Lung (tissue), 11 donors: ENCODE measurements at regions not wholly inside any gene's neighbourhood (a gene's known extent, or its start where the extent isn't known, plus 50 kb on each side); places are given as distances from the start of the nearest gene placed in this dataset.

Source experiments
- ATAC-seq: fragments of 200-7000 bp; cut with Tn5 transposase; one replicate; pipeline ENCODE4 v1.9.1; 2020; ENCODE audit warnings: moderate number of reproducible peaks; ENCODE audit not compliant: insufficient read depth, low FRiP score
- DNase-seq, 3 donors: peaks; one replicate each; pipeline ENCODE4 v3.0.0-alpha.2; 2013 to 2017
- H3K27ac ChIP-seq, 2 donors: one replicate each; pipeline ENCODE4 v1.5.1; 2013; ENCODE audit warnings: mild to moderate bottlenecking in 2 of 2, moderate library complexity in 2 of 2, control low read depth in 1 of 2, inconsistent platforms in 1 of 2, low read depth in 1 of 2, low read length in 1 of 2
- H3K27me3 ChIP-seq, 3 donors: one replicate each; pipeline ENCODE4 v1.5.1; 2013; ENCODE audit warnings: low read length in 2 of 3; ENCODE audit not compliant: control insufficient read depth in 3 of 3, insufficient read depth in 3 of 3
- H3K36me3 ChIP-seq, 4 donors: one replicate each; pipeline ENCODE4 v1.5.1; 2013; ENCODE audit warnings: low read length in 4 of 4, mild to moderate bottlenecking in 1 of 4, moderate library complexity in 1 of 4; ENCODE audit not compliant: control insufficient read depth in 4 of 4, insufficient read depth in 4 of 4
- H3K4me1 ChIP-seq, 5 donors: one replicate each; pipeline ENCODE4 v1.5.1; 2013; ENCODE audit warnings: low read length in 5 of 5, mild to moderate bottlenecking in 2 of 5, moderate library complexity in 1 of 5; ENCODE audit not compliant: control insufficient read depth in 5 of 5, insufficient read depth in 5 of 5
- H3K4me3 ChIP-seq: one replicate; pipeline ENCODE4 v1.5.1; 2013; ENCODE audit warnings: mild to moderate bottlenecking, control low read depth, moderate library complexity
- H3K9ac ChIP-seq, 2 donors: one replicate each; pipeline ENCODE4 v1.5.1; 2013; ENCODE audit warnings: low read length in 2 of 2, control low read depth in 1 of 2; ENCODE audit not compliant: insufficient read depth in 1 of 2
- H3K9me3 ChIP-seq, 4 donors: one replicate each; pipeline ENCODE4 v1.5.1; 2013; ENCODE audit warnings: low read length in 3 of 4, mild to moderate bottlenecking in 1 of 4, moderate library complexity in 1 of 4; ENCODE audit not compliant: control insufficient read depth in 4 of 4, insufficient read depth in 3 of 4
- WGBS, 2 donors: extraction: QIAGEN DNeasy Blood & Tissue Kit; methylation state at CpG; one replicate each; pipeline ENCODE4 v1.1.7; 2013; 5-methylcytosine and 5-hydroxymethylcytosine counted together
- TF ChIP-seq, protein P1 (sequence below): IDR thresholded peaks from 2 replicates; pipeline ENCODE4 v1.5.1; 2012; ENCODE audit warnings: mild to moderate bottlenecking; ENCODE audit errors: control extremely low read depth, extremely low read depth
- donor health status: control.
- donor health status: control.
- donor health status: Bipolar disorder and iron deficiency.
- donor health status: healthy.
- donor health status: DM: yes; HTN: yes; CAD: no.

DNA sequence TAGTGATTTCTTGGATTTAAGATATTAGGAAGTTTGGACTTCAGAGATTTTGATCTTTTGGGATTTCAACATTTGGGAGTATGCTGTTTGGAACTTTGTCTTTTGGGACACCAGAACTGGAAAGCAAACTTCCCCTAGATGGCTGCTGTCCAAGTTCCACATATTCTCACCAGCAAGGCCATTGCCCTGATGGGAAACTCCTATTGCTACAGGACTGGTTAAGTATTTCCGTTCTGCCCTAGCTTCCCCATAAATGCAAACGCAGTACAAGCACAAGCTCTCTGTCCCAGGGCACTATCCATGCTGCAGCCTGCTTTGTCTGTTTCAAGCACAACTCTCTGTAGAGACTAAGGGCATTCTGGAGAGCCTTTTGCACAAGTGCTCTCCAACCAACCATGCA, 79.3 kb upstream of the SLC25A13 start:
- TF ChIP-seq, protein P1, sequence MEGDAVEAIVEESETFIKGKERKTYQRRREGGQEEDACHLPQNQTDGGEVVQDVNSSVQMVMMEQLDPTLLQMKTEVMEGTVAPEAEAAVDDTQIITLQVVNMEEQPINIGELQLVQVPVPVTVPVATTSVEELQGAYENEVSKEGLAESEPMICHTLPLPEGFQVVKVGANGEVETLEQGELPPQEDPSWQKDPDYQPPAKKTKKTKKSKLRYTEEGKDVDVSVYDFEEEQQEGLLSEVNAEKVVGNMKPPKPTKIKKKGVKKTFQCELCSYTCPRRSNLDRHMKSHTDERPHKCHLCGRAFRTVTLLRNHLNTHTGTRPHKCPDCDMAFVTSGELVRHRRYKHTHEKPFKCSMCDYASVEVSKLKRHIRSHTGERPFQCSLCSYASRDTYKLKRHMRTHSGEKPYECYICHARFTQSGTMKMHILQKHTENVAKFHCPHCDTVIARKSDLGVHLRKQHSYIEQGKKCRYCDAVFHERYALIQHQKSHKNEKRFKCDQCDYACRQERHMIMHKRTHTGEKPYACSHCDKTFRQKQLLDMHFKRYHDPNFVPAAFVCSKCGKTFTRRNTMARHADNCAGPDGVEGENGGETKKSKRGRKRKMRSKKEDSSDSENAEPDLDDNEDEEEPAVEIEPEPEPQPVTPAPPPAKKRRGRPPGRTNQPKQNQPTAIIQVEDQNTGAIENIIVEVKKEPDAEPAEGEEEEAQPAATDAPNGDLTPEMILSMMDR = no peak
- Histone ChIP-seq H3K4me3 (no peak overlapping the region), H3K36me3 (no peaks in the 10 kb centered on the region), H3K9ac (no peak overlapping the region), H3K27ac (no peak overlapping the region), H3K9me3 (no peaks in the 10 kb centered on the region), H3K4me1 (no peaks in the 10 kb centered on the region), H3K27me3 (no peaks in the 10 kb centered on the region)
- 41 to 50% methylated on average over 2 of the region's 2 CpGs for WGBS, 2 donors
- no peak for ATAC-seq
- peak in 1 of 3 donors; percentile 19 for DNase-seq

DNA sequence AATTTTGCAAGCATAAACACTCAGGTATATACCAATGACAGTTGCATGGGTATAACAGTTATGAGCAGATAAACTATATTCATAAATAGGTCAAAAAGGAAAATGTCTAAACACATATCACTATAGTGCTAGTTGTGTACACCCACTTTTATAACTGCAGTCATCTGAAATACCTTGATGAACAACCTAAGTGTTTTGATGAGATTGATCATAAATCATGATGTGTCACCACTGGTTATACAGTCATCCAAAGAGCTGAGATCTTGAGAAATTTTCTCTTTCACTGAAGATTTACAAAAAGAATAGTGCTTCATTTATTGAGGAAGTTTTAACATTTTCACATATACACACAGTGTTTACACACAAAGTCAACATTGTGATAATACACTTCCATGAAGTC, 78.6 kb upstream of the SLC25A13 start:
- no peak for ATAC-seq
- H3K27ac ChIP-seq = no peak overlapping the region

DNA sequence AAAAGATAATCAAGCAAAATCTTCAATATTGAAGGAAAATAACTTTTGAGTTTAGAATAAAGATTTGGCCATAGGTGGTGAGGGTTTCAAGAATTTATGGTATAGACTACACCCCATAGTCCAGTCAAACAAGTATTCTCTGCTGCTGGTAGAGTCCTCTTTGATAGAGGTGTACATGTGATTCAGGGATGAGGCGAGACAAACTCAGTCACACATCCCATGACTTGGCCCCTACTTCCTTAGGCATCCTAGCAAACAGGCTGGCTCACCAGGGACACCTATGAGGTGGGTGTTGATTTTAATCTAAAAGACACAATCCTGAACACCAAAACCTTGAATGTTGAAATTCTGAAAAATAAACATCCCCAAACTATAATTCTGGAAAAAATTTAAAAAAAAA, 78.1 kb upstream of the SLC25A13 start:
- WGBS, 2 donors = 93 to 96% methylated on average over 1 of the region's 1 CpG
- Histone ChIP-seq H3K36me3 (no peaks in the 10 kb centered on the region), H3K4me1 (no peaks in the 10 kb centered on the region), H3K9ac (no peak overlapping the region), H3K27me3 (no peaks in the 10 kb centered on the region), H3K27ac (no peak overlapping the region), H3K4me3 (no peak overlapping the region), H3K9me3 (no peaks in the 10 kb centered on the region)
- ATAC-seq (no peak), DNase-seq (no peak)
- TF ChIP-seq, protein P1 = no peak

More for the DNA sequence above, 78.6 kb upstream of the SLC25A13 start:
- no peak overlapping the region for H3K9ac ChIP-seq
- no peaks in the 10 kb centered on the region for H3K36me3 ChIP-seq
- no peaks in the 10 kb centered on the region for H3K9me3 ChIP-seq
- DNase-seq = no peak
- TF ChIP-seq, protein P1 = no peak
- H3K4me1 ChIP-seq = no peaks in the 10 kb centered on the region
- no peak overlapping the region for H3K4me3 ChIP-seq
- no peaks in the 10 kb centered on the region for H3K27me3 ChIP-seq

DNA sequence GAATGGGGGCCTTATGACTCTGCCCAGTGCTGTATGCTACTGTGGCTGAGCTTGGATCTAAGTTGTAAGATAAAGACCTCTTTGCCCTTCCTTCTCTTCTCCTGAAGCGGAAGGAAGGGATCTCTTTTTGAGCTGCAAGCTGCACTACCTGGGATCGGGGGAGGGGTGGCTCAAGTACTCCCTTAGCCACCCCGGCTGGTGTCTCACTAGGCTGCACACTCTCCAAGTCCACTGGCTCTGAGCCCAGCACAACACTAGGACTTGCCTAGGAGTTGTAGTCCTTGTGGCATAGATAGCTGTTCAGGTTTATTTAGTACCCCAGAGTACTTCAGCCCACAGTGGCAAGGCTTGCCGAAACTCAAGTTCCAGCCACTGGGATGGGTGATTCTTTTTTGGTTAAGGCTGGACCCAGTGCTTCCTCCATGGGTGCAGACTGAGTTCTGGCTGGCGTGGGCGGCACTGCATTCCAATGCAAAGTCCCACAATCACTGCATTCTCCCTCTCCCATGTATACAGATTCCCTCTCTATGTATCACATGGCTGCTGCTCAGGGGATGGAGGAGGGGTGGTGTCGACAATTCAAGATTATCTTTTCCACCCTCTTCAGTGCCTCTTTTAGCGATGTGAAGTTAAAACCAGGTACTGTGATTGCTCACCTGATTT, 76.2 kb upstream of the SLC25A13 start:
- no peaks in the 10 kb centered on the region for H3K9me3 ChIP-seq
- no peak overlapping the region for H3K4me3 ChIP-seq
- DNase-seq = peak in 2 of 3 donors; percentile 19 to 40
- no peak overlapping the region for H3K27ac ChIP-seq
- H3K27me3 ChIP-seq = no peaks in the 10 kb centered on the region
- WGBS, 2 donors = 78 to 87% methylated on average over 8 of the region's 8 CpGs
- TF ChIP-seq, protein P1 = no peak
- no peaks in the 10 kb centered on the region for H3K4me1 ChIP-seq
- H3K9ac ChIP-seq = no peak overlapping the region
- no peaks in the 10 kb centered on the region for H3K36me3 ChIP-seq
- no peak for ATAC-seq
